Globus pallidus (tissue), 1 donor: ENCODE measurements at regions not wholly inside any gene's neighbourhood (a gene's known extent, or its start where the extent isn't known, plus 50 kb on each side); places are given as distances from the start of the nearest gene placed in this dataset.
"Not testable (repeated sequence)": the region's sequence is repeated elsewhere in the genome, so short reads cannot be mapped to it uniquely, and the experiment has no call there.

Experiments used
- DNase-seq: peaks from one replicate; pipeline ENCODE4 v3.0.0-alpha.2; 2015; ENCODE audit warnings: low spot score

- no peak for DNase-seq
Observed at GRCh38 chr2:139550341-139550740, 770.2 kb upstream of the NXPH2 start.

- DNase-seq = no peak
Observed at GRCh38 chr2:139544186-139544851, 764.1 kb upstream of the NXPH2 start.

- not testable (repeated sequence) for DNase-seq
Observed at GRCh38 chr2:139538332-139539020, 758.3 kb upstream of the NXPH2 start.

- DNase-seq = no peak
Observed at GRCh38 chr2:139529080-139529479, 748.9 kb upstream of the NXPH2 start.

GRCh38 chr2:139526781-139527180 lies 746.6 kb upstream of the NXPH2 start:
- DNase-seq = no peak

- no peak for DNase-seq
Observed at GRCh38 chr2:139518321-139518720, 738.1 kb upstream of the NXPH2 start.

GRCh38 chr2:139514951-139515350 lies 734.8 kb upstream of the NXPH2 start:
- no peak for DNase-seq

GRCh38 chr2:139495851-139496250 lies 715.7 kb upstream of the NXPH2 start:
- DNase-seq = no peak

- no peak for DNase-seq
Observed at GRCh38 chr2:139492131-139492680, 712.0 kb upstream of the NXPH2 start.

- no peak for DNase-seq
Observed at GRCh38 chr2:139480161-139480650, 700.0 kb upstream of the NXPH2 start.

- no peak for DNase-seq
Observed at GRCh38 chr2:139478165-139478914, 698.1 kb upstream of the NXPH2 start.

GRCh38 chr2:139477618-139478017 lies 697.4 kb upstream of the NXPH2 start:
- DNase-seq = no peak

- no peak for DNase-seq
Observed at GRCh38 chr2:139469985-139470384, 689.8 kb upstream of the NXPH2 start.

GRCh38 chr2:139465789-139466188 lies 685.6 kb upstream of the NXPH2 start:
- peak; percentile 9 for DNase-seq

- DNase-seq = no peak
Observed at GRCh38 chr2:139457873-139458272, 677.7 kb upstream of the NXPH2 start.

- no peak for DNase-seq
Observed at GRCh38 chr2:139454251-139454650, 674.1 kb upstream of the NXPH2 start.

GRCh38 chr2:139439100-139439499 lies 658.9 kb upstream of the NXPH2 start:
- no peak for DNase-seq

- no peak for DNase-seq
Observed at GRCh38 chr2:139438478-139438877, 658.3 kb upstream of the NXPH2 start.

GRCh38 chr2:139427164-139427563 lies 647.0 kb upstream of the NXPH2 start:
- no peak for DNase-seq

- DNase-seq = no peak
Observed at GRCh38 chr2:139424101-139424500, 643.9 kb upstream of the NXPH2 start.

- no peak for DNase-seq
Observed at GRCh38 chr2:139411236-139411635, 631.0 kb upstream of the NXPH2 start.

- DNase-seq = not testable (repeated sequence)
Observed at GRCh38 chr2:139410833-139411174, 630.6 kb upstream of the NXPH2 start.
